ENCODE measurements at regions not wholly inside any gene's neighbourhood (a gene's known extent, or its start where the extent isn't known, plus 50 kb on each side); places are given as distances from the start of the nearest gene placed in this dataset.

DNA sequence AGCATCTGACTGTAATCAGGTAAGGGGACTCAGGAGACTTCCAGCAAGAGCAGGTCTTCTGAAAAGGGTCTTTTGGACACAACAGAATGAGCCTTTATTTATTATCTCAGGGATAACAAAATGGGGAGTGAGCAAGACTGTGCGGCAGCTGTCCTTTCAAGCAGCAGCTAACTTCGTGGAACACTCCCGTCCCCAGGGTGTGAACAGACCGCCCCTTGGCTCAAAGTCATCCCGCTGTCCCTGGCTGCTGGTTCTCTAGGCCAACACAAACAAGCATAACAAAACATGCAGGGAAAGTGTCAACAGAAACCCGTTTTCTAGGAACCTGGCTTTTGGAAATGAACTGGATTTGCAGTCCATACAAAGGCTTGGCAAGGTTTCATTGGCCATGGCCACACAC is 787.9 kb upstream of the FANCL start:
- TF ChIP-seq, protein P1, sequence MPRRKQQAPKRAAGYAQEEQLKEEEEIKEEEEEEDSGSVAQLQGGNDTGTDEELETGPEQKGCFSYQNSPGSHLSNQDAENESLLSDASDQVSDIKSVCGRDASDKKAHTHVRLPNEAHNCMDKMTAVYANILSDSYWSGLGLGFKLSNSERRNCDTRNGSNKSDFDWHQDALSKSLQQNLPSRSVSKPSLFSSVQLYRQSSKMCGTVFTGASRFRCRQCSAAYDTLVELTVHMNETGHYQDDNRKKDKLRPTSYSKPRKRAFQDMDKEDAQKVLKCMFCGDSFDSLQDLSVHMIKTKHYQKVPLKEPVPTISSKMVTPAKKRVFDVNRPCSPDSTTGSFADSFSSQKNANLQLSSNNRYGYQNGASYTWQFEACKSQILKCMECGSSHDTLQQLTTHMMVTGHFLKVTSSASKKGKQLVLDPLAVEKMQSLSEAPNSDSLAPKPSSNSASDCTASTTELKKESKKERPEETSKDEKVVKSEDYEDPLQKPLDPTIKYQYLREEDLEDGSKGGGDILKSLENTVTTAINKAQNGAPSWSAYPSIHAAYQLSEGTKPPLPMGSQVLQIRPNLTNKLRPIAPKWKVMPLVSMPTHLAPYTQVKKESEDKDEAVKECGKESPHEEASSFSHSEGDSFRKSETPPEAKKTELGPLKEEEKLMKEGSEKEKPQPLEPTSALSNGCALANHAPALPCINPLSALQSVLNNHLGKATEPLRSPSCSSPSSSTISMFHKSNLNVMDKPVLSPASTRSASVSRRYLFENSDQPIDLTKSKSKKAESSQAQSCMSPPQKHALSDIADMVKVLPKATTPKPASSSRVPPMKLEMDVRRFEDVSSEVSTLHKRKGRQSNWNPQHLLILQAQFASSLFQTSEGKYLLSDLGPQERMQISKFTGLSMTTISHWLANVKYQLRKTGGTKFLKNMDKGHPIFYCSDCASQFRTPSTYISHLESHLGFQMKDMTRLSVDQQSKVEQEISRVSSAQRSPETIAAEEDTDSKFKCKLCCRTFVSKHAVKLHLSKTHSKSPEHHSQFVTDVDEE (CRISPR knock-in tag; IDR thresholded peaks at IDR 0.05): no peak
- TF ChIP-seq ZNF70 (CRISPR knock-in tag; IDR thresholded peaks at IDR 0.05) (no peak), ARNTL (CRISPR knock-in tag; IDR thresholded peaks at IDR 0.05; ENCODE audit: borderline replicate concordance, low read depth) (no peak), CSDC2 (CRISPR knock-in tag; IDR thresholded peaks at IDR 0.05) (no peak), ZC3H10 (CRISPR knock-in tag; IDR thresholded peaks at IDR 0.05) (no peak), SNAI2 (CRISPR knock-in tag; IDR thresholded peaks at IDR 0.05) (no peak), ZFP30 (CRISPR knock-in tag; IDR thresholded peaks at IDR 0.05) (no peak), BACH2 (CRISPR knock-in tag; IDR thresholded peaks at IDR 0.05; ENCODE audit: borderline replicate concordance) (no peak)
- TF ChIP-seq, protein P2, sequence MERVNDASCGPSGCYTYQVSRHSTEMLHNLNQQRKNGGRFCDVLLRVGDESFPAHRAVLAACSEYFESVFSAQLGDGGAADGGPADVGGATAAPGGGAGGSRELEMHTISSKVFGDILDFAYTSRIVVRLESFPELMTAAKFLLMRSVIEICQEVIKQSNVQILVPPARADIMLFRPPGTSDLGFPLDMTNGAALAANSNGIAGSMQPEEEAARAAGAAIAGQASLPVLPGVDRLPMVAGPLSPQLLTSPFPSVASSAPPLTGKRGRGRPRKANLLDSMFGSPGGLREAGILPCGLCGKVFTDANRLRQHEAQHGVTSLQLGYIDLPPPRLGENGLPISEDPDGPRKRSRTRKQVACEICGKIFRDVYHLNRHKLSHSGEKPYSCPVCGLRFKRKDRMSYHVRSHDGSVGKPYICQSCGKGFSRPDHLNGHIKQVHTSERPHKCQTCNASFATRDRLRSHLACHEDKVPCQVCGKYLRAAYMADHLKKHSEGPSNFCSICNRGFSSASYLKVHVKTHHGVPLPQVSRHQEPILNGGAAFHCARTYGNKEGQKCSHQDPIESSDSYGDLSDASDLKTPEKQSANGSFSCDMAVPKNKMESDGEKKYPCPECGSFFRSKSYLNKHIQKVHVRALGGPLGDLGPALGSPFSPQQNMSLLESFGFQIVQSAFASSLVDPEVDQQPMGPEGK (CRISPR knock-in tag; IDR thresholded peaks at IDR 0.05; ENCODE audit: borderline replicate concordance): no peak
- TF ChIP-seq, protein P3, sequence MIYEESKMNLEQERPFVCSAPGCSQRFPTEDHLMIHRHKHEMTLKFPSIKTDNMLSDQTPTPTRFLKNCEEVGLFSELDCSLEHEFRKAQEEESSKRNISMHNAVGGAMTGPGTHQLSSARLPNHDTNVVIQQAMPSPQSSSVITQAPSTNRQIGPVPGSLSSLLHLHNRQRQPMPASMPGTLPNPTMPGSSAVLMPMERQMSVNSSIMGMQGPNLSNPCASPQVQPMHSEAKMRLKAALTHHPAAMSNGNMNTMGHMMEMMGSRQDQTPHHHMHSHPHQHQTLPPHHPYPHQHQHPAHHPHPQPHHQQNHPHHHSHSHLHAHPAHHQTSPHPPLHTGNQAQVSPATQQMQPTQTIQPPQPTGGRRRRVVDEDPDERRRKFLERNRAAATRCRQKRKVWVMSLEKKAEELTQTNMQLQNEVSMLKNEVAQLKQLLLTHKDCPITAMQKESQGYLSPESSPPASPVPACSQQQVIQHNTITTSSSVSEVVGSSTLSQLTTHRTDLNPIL (CRISPR knock-in tag; IDR thresholded peaks at IDR 0.05; ENCODE audit: low read depth): no peak
- TF ChIP-seq, protein P4, sequence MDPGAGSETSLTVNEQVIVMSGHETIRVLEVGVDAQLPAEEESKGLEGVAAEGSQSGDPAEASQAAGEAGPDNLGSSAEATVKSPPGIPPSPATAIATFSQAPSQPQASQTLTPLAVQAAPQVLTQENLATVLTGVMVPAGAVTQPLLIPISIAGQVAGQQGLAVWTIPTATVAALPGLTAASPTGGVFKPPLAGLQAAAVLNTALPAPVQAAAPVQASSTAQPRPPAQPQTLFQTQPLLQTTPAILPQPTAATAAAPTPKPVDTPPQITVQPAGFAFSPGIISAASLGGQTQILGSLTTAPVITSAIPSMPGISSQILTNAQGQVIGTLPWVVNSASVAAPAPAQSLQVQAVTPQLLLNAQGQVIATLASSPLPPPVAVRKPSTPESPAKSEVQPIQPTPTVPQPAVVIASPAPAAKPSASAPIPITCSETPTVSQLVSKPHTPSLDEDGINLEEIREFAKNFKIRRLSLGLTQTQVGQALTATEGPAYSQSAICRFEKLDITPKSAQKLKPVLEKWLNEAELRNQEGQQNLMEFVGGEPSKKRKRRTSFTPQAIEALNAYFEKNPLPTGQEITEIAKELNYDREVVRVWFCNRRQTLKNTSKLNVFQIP (CRISPR knock-in tag; IDR thresholded peaks at IDR 0.05; ENCODE audit: borderline replicate concordance, low read depth): no peak
